Upper lobe of left lung (tissue), 6 donors: ENCODE measurements at regions not wholly inside any gene's neighbourhood (a gene's known extent, or its start where the extent isn't known, plus 50 kb on each side); places are given as distances from the start of the nearest gene placed in this dataset.

Experiments
- ATAC-seq, 2 donors: fragments of 200-7000 bp; cut with Tn5 transposase; one replicate each; pipeline ENCODE4 v1.9.1; 2022; ENCODE audit warnings: mild to moderate bottlenecking in 2 of 2, moderate library complexity in 2 of 2; ENCODE audit not compliant: low FRiP score in 2 of 2
- DNase-seq, 2 donors: peaks; one replicate each; pipeline ENCODE4 v3.0.0-alpha.2; 2019 to 2020
- H3K27ac ChIP-seq, 4 donors: fragments of 200-600 bp; sonication (generic); one replicate each; pipeline ENCODE4 v1.5.1; 2016 to 2019
- H3K27me3 ChIP-seq, 4 donors: fragments of 200-600 bp; sonication (generic); one replicate each; pipeline ENCODE4 v1.5.1; 2017 to 2019
- H3K36me3 ChIP-seq, 4 donors: fragments of 200-600 bp; sonication (generic); one replicate each; pipeline ENCODE4 v1.5.1; 2016 to 2019
- H3K4me1 ChIP-seq, 4 donors: fragments of 200-600 bp; sonication (generic); one replicate each; pipeline ENCODE4 v1.5.1; 2018 to 2019
- H3K4me3 ChIP-seq, 4 donors: fragments of 200-600 bp; sonication (generic); one replicate each; pipeline ENCODE4 v1.5.1; 2017 to 2019; ENCODE audit warnings: mild to moderate bottlenecking in 2 of 4, moderate library complexity in 1 of 4
- H3K9me3 ChIP-seq, 4 donors: fragments of 200-600 bp; sonication (generic); one replicate each; pipeline ENCODE4 v1.5.1; 2018 to 2019
- CTCF ChIP-seq, 6 experiments: fragments of 450-650 bp in 4 of 6; fragments of 200-600 bp in 2 of 6; sonication (generic) in 2 of 6; IDR thresholded peaks; one replicate each; pipeline ENCODE4 v1.5.1; 2016 to 2019; ENCODE audit warnings: antibody characterized with exemption in 6 of 6
- EP300 ChIP-seq, 4 donors: sonication (generic); formaldehyde crosslinking; IDR thresholded peaks; one replicate each; pipeline ENCODE4 v1.5.1; 2017; ENCODE audit warnings: antibody characterized with exemption in 4 of 4, control low read depth in 2 of 4
- POLR2A ChIP-seq, 4 donors: fragments of 450-650 bp; IDR thresholded peaks; one replicate each; pipeline ENCODE4 v1.5.1; 2016 to 2017; ENCODE audit warnings: antibody characterized with exemption in 4 of 4, mild to moderate bottlenecking in 2 of 4
- POLR2AphosphoS5 ChIP-seq, 2 donors: sonication (generic); formaldehyde crosslinking; IDR thresholded peaks; one replicate each; pipeline ENCODE4 v1.5.1; 2017; ENCODE audit warnings: antibody characterized with exemption in 2 of 2
- WGBS, 2 donors: methylation state at CpG; one replicate each; pipeline ENCODE4 v1.1.5; 2017 to 2018; 5-methylcytosine and 5-hydroxymethylcytosine counted together
- donor health status: DM: no; HTN: no; CAD: no; lungs with moderate emphysema.
- donor health status: DM: no; HTN: yes; CAD: no; lungs with severe emphysema.

GRCh38 chr17:70780031-70780430, 610.7 kb downstream of the KCNJ2 start:
- TF ChIP-seq POLR2A (IDR thresholded peaks at IDR 0.05) (no peak), EP300 (IDR thresholded peaks at IDR 0.05) (no peak), CTCF (IDR thresholded peaks at IDR 0.05) (no peak), POLR2AphosphoS5 (IDR thresholded peaks at IDR 0.05) (no peak)
- DNase-seq: no peak
- Histone ChIP-seq H3K4me3 (no peak overlapping the region), H3K4me1 (no peaks in the 10 kb centered on the region), H3K27me3 (no peaks in the 10 kb centered on the region), H3K27ac (no peak overlapping the region), H3K36me3 (no peaks in the 10 kb centered on the region), H3K9me3 (no peaks in the 10 kb centered on the region)
- WGBS, 2 donors: 79 to 81% methylated on average over 2 of the region's 2 CpGs
- no peak for ATAC-seq

- Histone ChIP-seq H3K27ac (no peak overlapping the region), H3K27me3 (no peaks in the 10 kb centered on the region), H3K4me1 (no peaks in the 10 kb centered on the region), H3K4me3 (no peak overlapping the region), H3K9me3 (no peaks in the 10 kb centered on the region), H3K36me3 (no peaks in the 10 kb centered on the region)
- 73 to 84% methylated on average over 2 of the region's 2 CpGs for WGBS, 2 donors
- DNase-seq (no peak), ATAC-seq (no peak)
- no peak for TF ChIP-seq POLR2A (IDR thresholded peaks at IDR 0.05)
- TF ChIP-seq POLR2AphosphoS5 (IDR thresholded peaks at IDR 0.05): no peak
- no peak for TF ChIP-seq EP300 (IDR thresholded peaks at IDR 0.05)
- no peak for TF ChIP-seq CTCF (IDR thresholded peaks at IDR 0.05)
Observed at GRCh38 chr17:70786081-70786480, 616.7 kb downstream of the KCNJ2 start.

GRCh38 chr17:70787721-70788300, 618.5 kb downstream of the KCNJ2 start:
- Histone ChIP-seq H3K36me3 (no peaks in the 10 kb centered on the region), H3K4me3 (no peak overlapping the region), H3K4me1 (no peaks in the 10 kb centered on the region), H3K9me3 (no peaks in the 10 kb centered on the region), H3K27ac (no peak overlapping the region), H3K27me3 (no peaks in the 10 kb centered on the region)
- ATAC-seq (no peak), DNase-seq (no peak)
- WGBS, 2 donors: 89 to 95% methylated on average over 3 of the region's 3 CpGs
- TF ChIP-seq POLR2A (IDR thresholded peaks at IDR 0.05) (no peak), POLR2AphosphoS5 (IDR thresholded peaks at IDR 0.05) (no peak), EP300 (IDR thresholded peaks at IDR 0.05) (no peak), CTCF (IDR thresholded peaks at IDR 0.05) (no peak)

GRCh38 chr17:70791748-70792443, 622.6 kb downstream of the KCNJ2 start:
- WGBS, 2 donors: 93 to 94% methylated on average over 5 of the region's 5 CpGs
- H3K27ac ChIP-seq: no peak overlapping the region
- ATAC-seq (no peak), DNase-seq (no peak)
- no peaks in the 10 kb centered on the region for H3K36me3 ChIP-seq
- no peaks in the 10 kb centered on the region for H3K27me3 ChIP-seq
- no peak overlapping the region for H3K4me3 ChIP-seq
- no peaks in the 10 kb centered on the region for H3K4me1 ChIP-seq
- H3K9me3 ChIP-seq: no peaks in the 10 kb centered on the region
- TF ChIP-seq CTCF (IDR thresholded peaks at IDR 0.05): no peak
- no peak for TF ChIP-seq POLR2AphosphoS5 (IDR thresholded peaks at IDR 0.05)
- no peak for TF ChIP-seq POLR2A (IDR thresholded peaks at IDR 0.05)
- TF ChIP-seq EP300 (IDR thresholded peaks at IDR 0.05): no peak

GRCh38 chr17:70794738-70795137, 625.4 kb downstream of the KCNJ2 start:
- ATAC-seq: no peak
- Histone ChIP-seq H3K4me3 (no peak overlapping the region), H3K27me3 (no peaks in the 10 kb centered on the region), H3K27ac (no peak overlapping the region), H3K9me3 (no peaks in the 10 kb centered on the region), H3K36me3 (no peaks in the 10 kb centered on the region), H3K4me1 (no peaks in the 10 kb centered on the region)
- WGBS, 2 donors: 76 to 93% methylated on average over 1 of the region's 1 CpG
- TF ChIP-seq EP300 (IDR thresholded peaks at IDR 0.05) (no peak), CTCF (IDR thresholded peaks at IDR 0.05) (no peak), POLR2A (IDR thresholded peaks at IDR 0.05) (no peak), POLR2AphosphoS5 (IDR thresholded peaks at IDR 0.05) (no peak)
- no peak for DNase-seq
